ENCODE measurements at regions not wholly inside any gene's neighbourhood (a gene's known extent, or its start where the extent isn't known, plus 50 kb on each side); places are given as distances from the start of the nearest gene placed in this dataset.

- H3K4me1 ChIP-seq (ENCODE audit: control insufficient read depth, insufficient read depth, low read length), result no peaks in the 10 kb centered on the region
- no peaks in the 10 kb centered on the region for H3K36me3 ChIP-seq (ENCODE audit: control insufficient read depth, insufficient read depth, low read length)
- no peaks in the 10 kb centered on the region for H3K9me3 ChIP-seq (ENCODE audit: control insufficient read depth, insufficient read depth, low read depth, low read length)
- DNase-seq (ENCODE audit: low read depth, low spot score) (no peak), ATAC-seq (no peak)
- intact Hi-C loops (cut with micrococcal nuclease; ENCODE audit: unreplicated experiment), result no loop called here
- in situ Hi-C loops (cut with HindIII; ENCODE audit: low pct_unique_long_range_greater_than_20kb, low sequenced_read_pairs), result no loop called here
- H3K27me3 ChIP-seq (ENCODE audit: control insufficient read depth, insufficient read depth, low read length), result no peaks in the 10 kb centered on the region
- BruUV-seq (replicated peaks), result no TSS peak
- no peak overlapping the region for H3K27ac ChIP-seq (ENCODE audit: low read length)
- no peak for TF ChIP-seq REST (IDR thresholded peaks at IDR 0.05; ENCODE audit: insufficient read depth in 1 of 2, low read depth in 2 of 2, low read length in 1 of 2)
- no peak for TF ChIP-seq POLR2AphosphoS5 (IDR thresholded peaks at IDR 0.05; ENCODE audit: low read depth, low read length)
- no peak for TF ChIP-seq CTCF (IDR thresholded peaks at IDR 0.05)
- TF ChIP-seq TCF7L2 (IDR thresholded peaks at IDR 0.05; ENCODE audit: low read depth, low read length), result no peak
- TF ChIP-seq SIN3A (IDR thresholded peaks at IDR 0.05; ENCODE audit: borderline replicate concordance, insufficient read depth, low read depth, low read length), result no peak
- H3K4me3 ChIP-seq (ENCODE audit: low read depth in 2 of 2, low read length in 2 of 2), result no peak overlapping the region
- POLR2A ChIA-PET, result no interaction called here
- CTCF ChIA-PET, result no interaction called here
Measured at GRCh38 chr2:139885921-139886498, 1105.8 kb upstream of the NXPH2 start.

- BruUV-seq (replicated peaks), result no TSS peak
- H3K4me3 ChIP-seq (ENCODE audit: low read depth in 2 of 2, low read length in 2 of 2), result no peak overlapping the region
- TF ChIP-seq REST (IDR thresholded peaks at IDR 0.05; ENCODE audit: insufficient read depth in 1 of 2, low read depth in 2 of 2, low read length in 1 of 2), result no peak
- no peak for TF ChIP-seq POLR2AphosphoS5 (IDR thresholded peaks at IDR 0.05; ENCODE audit: low read depth, low read length)
- no peak for TF ChIP-seq TCF7L2 (IDR thresholded peaks at IDR 0.05; ENCODE audit: low read depth, low read length)
- no peak for TF ChIP-seq CTCF (IDR thresholded peaks at IDR 0.05)
- TF ChIP-seq SIN3A (IDR thresholded peaks at IDR 0.05; ENCODE audit: borderline replicate concordance, insufficient read depth, low read depth, low read length), result no peak
- no peaks in the 10 kb centered on the region for H3K9me3 ChIP-seq (ENCODE audit: control insufficient read depth, insufficient read depth, low read depth, low read length)
- H3K36me3 ChIP-seq (ENCODE audit: control insufficient read depth, insufficient read depth, low read length), result no peaks in the 10 kb centered on the region
- POLR2A ChIA-PET, result no interaction called here
- CTCF ChIA-PET, result no interaction called here
- H3K27ac ChIP-seq (ENCODE audit: low read length), result no peak overlapping the region
- H3K4me1 ChIP-seq (ENCODE audit: control insufficient read depth, insufficient read depth, low read length), result no peaks in the 10 kb centered on the region
- DNase-seq (ENCODE audit: low read depth, low spot score), result no peak
- intact Hi-C loops (cut with micrococcal nuclease; ENCODE audit: unreplicated experiment) (no loop called here), in situ Hi-C loops (cut with HindIII; ENCODE audit: low pct_unique_long_range_greater_than_20kb, low sequenced_read_pairs) (no loop called here)
- no peak for ATAC-seq
- no peaks in the 10 kb centered on the region for H3K27me3 ChIP-seq (ENCODE audit: control insufficient read depth, insufficient read depth, low read length)
Measured at GRCh38 chr2:139876964-139877363, 1096.8 kb upstream of the NXPH2 start.
